Stomach (tissue), 8 donors: ENCODE measurements at regions not wholly inside any gene's neighbourhood (a gene's known extent, or its start where the extent isn't known, plus 50 kb on each side); places are given as distances from the start of the nearest gene placed in this dataset.
"Not testable (repeated sequence)": the region's sequence is repeated elsewhere in the genome, so short reads cannot be mapped to it uniquely, and the experiment has no call there.

Source experiments
- DNase-seq, 2 donors: peaks; one replicate each; pipeline versions ENCODE4 v3.0.0 to v3.0.0-alpha.2; 2013 to 2019
- H3K27ac ChIP-seq, 5 donors: fragments of 200-600 bp in 4 of 5; sonication (generic) in 4 of 5; one replicate each; pipeline ENCODE4 v1.5.1; 2013 to 2019; ENCODE audit warnings: mild to moderate bottlenecking in 1 of 5, moderate library complexity in 1 of 5
- H3K27me3 ChIP-seq, 3 donors: fragments of 200-600 bp; sonication (generic); one replicate each; pipeline ENCODE4 v1.5.1; 2017 to 2019; ENCODE audit warnings: mixed run types in 1 of 3
- H3K36me3 ChIP-seq, 4 donors: fragments of 200-600 bp; sonication (generic); 1 replicate in 3 of 4; 2 replicates in 1 of 4; pipeline ENCODE4 v1.5.1; 2016 to 2019
- H3K4me1 ChIP-seq, 4 donors: fragments of 200-600 bp; sonication (generic); one replicate each; pipeline ENCODE4 v1.5.1; 2016 to 2019
- H3K4me3 ChIP-seq, 4 donors: fragments of 200-600 bp; sonication (generic) in 3 of 4; one replicate each; pipeline ENCODE4 v1.5.1; 2016 to 2019; ENCODE audit warnings: mild to moderate bottlenecking in 1 of 4
- H3K9me3 ChIP-seq, 4 donors: fragments of 200-600 bp; sonication (generic); one replicate each; pipeline ENCODE4 v1.5.1; 2016 to 2019
- CTCF ChIP-seq, 7 experiments: fragments of 450-650 bp in 4 of 7; fragments of 200-600 bp in 3 of 7; sonication (generic) in 3 of 7; IDR thresholded peaks; one replicate each; pipeline ENCODE4 v1.5.1; 2016 to 2019; ENCODE audit warnings: antibody characterized with exemption in 7 of 7, control low read depth in 2 of 7, mild to moderate bottlenecking in 1 of 7
- EP300 ChIP-seq: sonication (generic); formaldehyde crosslinking; IDR thresholded peaks from one replicate; pipeline ENCODE4 v1.6.1; 2017; ENCODE audit warnings: antibody characterized with exemption
- POLR2A ChIP-seq, 4 donors: fragments of 450-650 bp; IDR thresholded peaks; one replicate each; pipeline ENCODE4 v1.6.1; 2016; ENCODE audit warnings: antibody characterized with exemption in 4 of 4, control low read depth in 2 of 4, mild to moderate bottlenecking in 1 of 4, moderate library complexity in 1 of 4
- POLR2AphosphoS5 ChIP-seq, 3 donors: sonication (generic); formaldehyde crosslinking; IDR thresholded peaks; one replicate each; pipeline ENCODE4 v1.6.1; 2016; ENCODE audit warnings: antibody characterized with exemption in 3 of 3
- WGBS, 5 donors: extraction: QIAGEN DNeasy Blood & Tissue Kit in 3 of 5; methylation state at CpG; one replicate each; pipeline versions ENCODE4 v1.1.5 to v1.1.7; 2013 to 2018; 5-methylcytosine and 5-hydroxymethylcytosine counted together
- intact Hi-C: fragments of 100-400 bp; cut with DNase I; formaldehyde crosslinking; loops from one replicate; pipeline ENCODE4 v1.15.1; 2023; ENCODE audit warnings: low total_unique reads
- donor health status: healthy with polysubstance abuse.
- donor health status: Bipolar disorder and iron deficiency.
- donor health status: healthy.

- TF ChIP-seq POLR2A (IDR thresholded peaks at IDR 0.05), result no peak
- no peak for TF ChIP-seq EP300
- TF ChIP-seq CTCF (IDR thresholded peaks at IDR 0.05), result no peak
- TF ChIP-seq POLR2AphosphoS5 (IDR thresholded peaks at IDR 0.05), result no peak
- 65 to 85% (median 83%) methylated on average over 1 of the region's 1 CpG for WGBS, 5 donors
- intact Hi-C loops, result no loop called here
- DNase-seq, result no peak
- Histone ChIP-seq H3K36me3 (no peaks in the 10 kb centered on the region), H3K4me1 (no peaks in the 10 kb centered on the region), H3K9me3 (peaks cover 0 to 5% (median 0%) of the 10 kb centered on the region in 4 donors), H3K27me3 (no peaks in the 10 kb centered on the region), H3K4me3 (no peak overlapping the region), H3K27ac (no peak overlapping the region)
Measured at GRCh38 chr5:162272417-162272816, 204.8 kb downstream of the GABRG2 start.

- TF ChIP-seq POLR2AphosphoS5 (IDR thresholded peaks at IDR 0.05) (no peak), EP300 (no peak), CTCF (IDR thresholded peaks at IDR 0.05) (no peak), POLR2A (IDR thresholded peaks at IDR 0.05) (no peak)
- Histone ChIP-seq H3K9me3 (peaks cover 0 to 5% (median 0%) of the 10 kb centered on the region in 4 donors), H3K36me3 (no peaks in the 10 kb centered on the region), H3K4me1 (no peaks in the 10 kb centered on the region), H3K4me3 (no peak overlapping the region), H3K27me3 (no peaks in the 10 kb centered on the region), H3K27ac (no peak overlapping the region)
- no peak for DNase-seq
- intact Hi-C loops, result no loop called here
Measured at GRCh38 chr5:162274679-162275078, 207.1 kb downstream of the GABRG2 start.

DNA sequence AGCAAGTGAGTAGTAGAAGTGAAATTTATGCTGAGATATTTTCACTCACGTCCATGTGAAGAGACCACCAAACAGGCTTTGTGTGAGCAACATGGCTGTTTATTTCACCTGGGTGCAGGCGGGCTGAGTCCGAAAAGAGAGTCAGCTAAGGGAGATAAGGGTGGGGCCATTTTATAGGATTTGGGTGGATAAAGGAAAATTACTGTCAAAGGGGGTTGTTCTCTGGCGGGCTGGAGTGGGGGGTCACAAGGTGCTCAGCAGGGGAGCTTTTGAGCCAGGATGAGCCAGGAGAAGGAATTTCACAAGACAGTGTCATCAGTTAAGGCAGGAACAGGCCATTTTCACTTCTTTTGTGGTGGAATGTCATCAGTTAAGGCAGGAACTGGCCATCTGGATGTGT lies 207.8 kb downstream of the GABRG2 start:
- H3K4me1 ChIP-seq, H3K9me3 ChIP-seq, H3K27me3 ChIP-seq, H3K4me3 ChIP-seq, H3K27ac ChIP-seq, intact Hi-C loops, H3K36me3 ChIP-seq, DNase-seq: not testable (repeated sequence)
- WGBS, 5 donors, result 56 to 74% (median 68%) methylated on average over 4 of the region's 4 CpGs

- no peaks in the 10 kb centered on the region for H3K27me3 ChIP-seq
- intact Hi-C loops, result no loop called here
- no peaks in the 10 kb centered on the region for H3K36me3 ChIP-seq
- TF ChIP-seq EP300 (no peak), CTCF (IDR thresholded peaks at IDR 0.05) (no peak), POLR2AphosphoS5 (IDR thresholded peaks at IDR 0.05) (no peak), POLR2A (IDR thresholded peaks at IDR 0.05) (no peak)
- no peak overlapping the region for H3K4me3 ChIP-seq
- DNase-seq, result no peak
- no peaks in the 10 kb centered on the region for H3K4me1 ChIP-seq
- H3K27ac ChIP-seq, result no peak overlapping the region
- no peaks in the 10 kb centered on the region for H3K9me3 ChIP-seq
- 55 to 79% (median 62%) methylated on average over 1 of the region's 1 CpG for WGBS, 5 donors
Measured at GRCh38 chr5:162282191-162282590, 214.6 kb downstream of the GABRG2 start.

DNA sequence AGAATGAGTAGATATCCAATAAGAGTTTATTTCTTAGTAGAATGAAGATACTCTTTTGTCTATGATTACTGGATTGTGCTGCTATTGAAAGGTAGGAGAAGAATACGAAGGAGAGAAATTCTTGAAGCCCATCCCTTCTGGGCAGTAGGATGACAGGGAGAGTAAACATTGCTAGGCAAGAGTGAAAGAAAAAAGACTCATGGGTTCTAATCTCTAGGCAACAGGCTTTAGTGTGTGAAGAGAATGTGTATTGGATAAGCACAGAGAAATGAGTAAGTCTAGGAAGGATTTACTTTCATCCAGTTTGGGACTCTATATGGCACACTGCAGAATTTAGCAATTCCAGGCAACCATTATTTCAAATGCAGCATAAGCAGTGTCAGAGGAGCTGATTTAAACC lies 216.0 kb downstream of the GABRG2 start:
- no peaks in the 10 kb centered on the region for H3K27me3 ChIP-seq
- TF ChIP-seq CTCF (IDR thresholded peaks at IDR 0.05) (no peak), POLR2AphosphoS5 (IDR thresholded peaks at IDR 0.05) (no peak), EP300 (no peak), POLR2A (IDR thresholded peaks at IDR 0.05) (no peak)
- 0 to 35% (median 3%) methylated on average over 1 of the region's 1 CpG for WGBS, 5 donors
- H3K4me3 ChIP-seq, result no peak overlapping the region
- no peaks in the 10 kb centered on the region for H3K4me1 ChIP-seq
- H3K36me3 ChIP-seq, result no peaks in the 10 kb centered on the region
- DNase-seq, result no peak
- H3K27ac ChIP-seq, result no peak overlapping the region
- no peaks in the 10 kb centered on the region for H3K9me3 ChIP-seq
- intact Hi-C loops, result no loop called here
